Lung (tissue), 11 donors: ENCODE measurements at regions not wholly inside any gene's neighbourhood (a gene's known extent, or its start where the extent isn't known, plus 50 kb on each side); places are given as distances from the start of the nearest gene placed in this dataset.

Experiments
- ATAC-seq: fragments of 200-7000 bp; cut with Tn5 transposase; one replicate; pipeline ENCODE4 v1.9.1; 2020; ENCODE audit warnings: moderate number of reproducible peaks; ENCODE audit not compliant: insufficient read depth, low FRiP score
- DNase-seq, 3 donors: peaks; one replicate each; pipeline ENCODE4 v3.0.0-alpha.2; 2013 to 2017
- H3K27ac ChIP-seq, 2 donors: one replicate each; pipeline ENCODE4 v1.5.1; 2013; ENCODE audit warnings: mild to moderate bottlenecking in 2 of 2, moderate library complexity in 2 of 2, control low read depth in 1 of 2, inconsistent platforms in 1 of 2, low read depth in 1 of 2, low read length in 1 of 2
- H3K27me3 ChIP-seq, 3 donors: one replicate each; pipeline ENCODE4 v1.5.1; 2013; ENCODE audit warnings: low read length in 2 of 3; ENCODE audit not compliant: control insufficient read depth in 3 of 3, insufficient read depth in 3 of 3
- H3K36me3 ChIP-seq, 4 donors: one replicate each; pipeline ENCODE4 v1.5.1; 2013; ENCODE audit warnings: low read length in 4 of 4, mild to moderate bottlenecking in 1 of 4, moderate library complexity in 1 of 4; ENCODE audit not compliant: control insufficient read depth in 4 of 4, insufficient read depth in 4 of 4
- H3K4me1 ChIP-seq, 5 donors: one replicate each; pipeline ENCODE4 v1.5.1; 2013; ENCODE audit warnings: low read length in 5 of 5, mild to moderate bottlenecking in 2 of 5, moderate library complexity in 1 of 5; ENCODE audit not compliant: control insufficient read depth in 5 of 5, insufficient read depth in 5 of 5
- H3K4me3 ChIP-seq: one replicate; pipeline ENCODE4 v1.5.1; 2013; ENCODE audit warnings: mild to moderate bottlenecking, control low read depth, moderate library complexity
- H3K9ac ChIP-seq, 2 donors: one replicate each; pipeline ENCODE4 v1.5.1; 2013; ENCODE audit warnings: low read length in 2 of 2, control low read depth in 1 of 2; ENCODE audit not compliant: insufficient read depth in 1 of 2
- H3K9me3 ChIP-seq, 4 donors: one replicate each; pipeline ENCODE4 v1.5.1; 2013; ENCODE audit warnings: low read length in 3 of 4, mild to moderate bottlenecking in 1 of 4, moderate library complexity in 1 of 4; ENCODE audit not compliant: control insufficient read depth in 4 of 4, insufficient read depth in 3 of 4
- CTCF ChIP-seq: IDR thresholded peaks from 2 replicates; pipeline ENCODE4 v1.5.1; 2012; ENCODE audit warnings: mild to moderate bottlenecking; ENCODE audit errors: control extremely low read depth, extremely low read depth
- whole genome bisulfite sequencing, 2 donors: extraction: QIAGEN DNeasy Blood & Tissue Kit; methylation state at CpG; one replicate each; pipeline ENCODE4 v1.1.7; 2013; 5-methylcytosine and 5-hydroxymethylcytosine counted together
- donor health status: control.
- donor health status: control.
- donor health status: Bipolar disorder and iron deficiency.
- donor health status: healthy.
- donor health status: DM: yes; HTN: yes; CAD: no.

DNA sequence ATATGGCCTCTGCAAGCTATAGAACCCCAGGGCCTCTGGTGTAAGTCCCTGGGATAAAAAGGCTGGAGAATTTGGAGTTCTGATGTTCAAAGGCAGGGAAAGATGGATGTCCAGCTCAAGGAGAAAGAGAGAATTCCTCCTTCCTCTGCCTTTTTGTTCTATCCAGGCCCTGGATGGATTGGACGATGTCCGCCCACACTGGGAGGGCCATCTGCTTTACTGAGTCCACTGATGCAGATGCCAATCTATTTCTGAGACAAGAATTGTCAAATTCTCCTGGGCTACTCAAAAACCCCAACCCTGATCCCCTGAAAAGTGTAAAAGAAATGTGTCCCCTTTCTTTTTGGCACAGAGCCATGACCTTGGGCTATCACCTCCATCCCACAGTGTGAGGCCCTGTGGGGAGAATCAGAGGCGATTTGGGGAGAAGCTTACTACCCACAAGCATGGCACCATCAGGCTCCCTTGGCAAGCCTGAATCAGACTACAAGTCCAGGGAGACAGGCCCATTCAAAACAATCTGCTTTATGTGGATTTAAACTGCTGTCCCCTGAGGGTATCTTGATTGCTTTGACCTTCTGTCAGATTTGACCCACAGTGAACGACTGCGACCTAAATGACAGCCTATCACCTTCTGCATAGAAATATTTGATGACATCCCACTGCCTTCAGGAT, 334.0 kb downstream of the NUAK1 start:
- Histone ChIP-seq H3K27ac (no peak overlapping the region), H3K4me1 (peaks cover 0 to 9% (median 0%) of the 10 kb centered on the region in 5 donors), H3K27me3 (no peaks in the 10 kb centered on the region), H3K9ac (no peak overlapping the region), H3K9me3 (no peaks in the 10 kb centered on the region), H3K4me3 (no peak overlapping the region), H3K36me3 (no peaks in the 10 kb centered on the region)
- no peak for ATAC-seq
- WGBS, 2 donors, result 88 to 89% methylated on average over 5 of the region's 5 CpGs
- no peak for DNase-seq
- no peak for TF ChIP-seq CTCF

GRCh38 chr12:105805730-105806399, 332.9 kb downstream of the NUAK1 start:
- Histone ChIP-seq H3K27ac (no peak overlapping the region), H3K4me3 (no peak overlapping the region), H3K9me3 (no peaks in the 10 kb centered on the region), H3K9ac (no peak overlapping the region), H3K4me1 (peaks cover 0 to 9% (median 0%) of the 10 kb centered on the region in 5 donors), H3K36me3 (no peaks in the 10 kb centered on the region), H3K27me3 (no peaks in the 10 kb centered on the region)
- 93 to 97% methylated on average over 4 of the region's 4 CpGs for WGBS, 2 donors
- no peak for TF ChIP-seq CTCF
- no peak for DNase-seq
- no peak for ATAC-seq

DNA sequence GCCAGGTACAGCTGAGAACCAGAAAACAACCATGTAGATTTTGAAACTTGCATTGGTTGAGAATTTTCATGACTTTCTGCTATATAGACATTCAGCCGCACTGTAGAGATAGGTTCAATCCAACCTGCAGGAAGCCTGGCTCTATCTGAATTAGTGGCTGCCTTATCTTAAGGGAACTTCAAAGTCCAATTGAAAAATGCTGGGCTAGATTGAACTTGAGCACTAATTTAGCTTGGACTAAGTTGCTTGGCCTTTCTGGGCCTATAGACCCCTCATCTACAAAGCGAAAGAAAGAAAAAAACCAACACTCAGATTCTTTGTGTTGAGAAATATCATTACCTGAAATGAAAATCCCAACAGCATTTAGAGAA, 332.4 kb downstream of the NUAK1 start:
- Histone ChIP-seq H3K4me3 (no peak overlapping the region), H3K4me1 (peaks cover 0 to 5% (median 0%) of the 10 kb centered on the region in 5 donors), H3K9ac (no peak overlapping the region), H3K9me3 (no peaks in the 10 kb centered on the region), H3K27me3 (no peaks in the 10 kb centered on the region), H3K36me3 (no peaks in the 10 kb centered on the region), H3K27ac (no peak overlapping the region)
- WGBS, 2 donors, result 92 to 94% methylated on average over 2 of the region's 2 CpGs
- DNase-seq (no peak), ATAC-seq (no peak)
- TF ChIP-seq CTCF, result no peak

DNA sequence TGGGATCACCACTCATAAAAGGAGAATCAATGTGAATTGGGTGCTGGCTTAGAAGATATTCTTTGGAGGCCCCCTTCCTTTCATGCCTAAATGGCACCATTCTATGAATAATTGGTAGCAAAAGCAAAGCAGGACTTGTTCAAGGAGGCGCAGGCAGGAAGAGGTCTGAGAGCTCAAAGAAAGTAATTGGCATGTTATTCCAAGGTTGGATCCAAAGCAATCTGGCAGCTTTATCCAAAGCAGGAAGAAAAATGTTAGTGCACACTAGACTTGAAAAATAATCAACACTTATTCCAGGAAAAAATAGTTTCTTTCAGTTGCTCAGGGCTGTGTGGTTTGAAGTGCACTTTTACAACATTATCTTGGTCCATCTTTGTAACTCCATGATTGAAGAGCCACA, 326.4 kb downstream of the NUAK1 start:
- peaks cover 0 to 2% (median 0%) of the 10 kb centered on the region in 5 donors for H3K4me1 ChIP-seq
- DNase-seq (no peak), ATAC-seq (no peak)
- H3K27me3 ChIP-seq, result no peaks in the 10 kb centered on the region
- H3K9me3 ChIP-seq, result no peaks in the 10 kb centered on the region
- TF ChIP-seq CTCF, result no peak
- H3K9ac ChIP-seq, result no peak overlapping the region
- 74 to 87% methylated on average over 1 of the region's 1 CpG for WGBS, 2 donors
- H3K4me3 ChIP-seq, result no peak overlapping the region
- H3K27ac ChIP-seq, result no peak overlapping the region
- H3K36me3 ChIP-seq, result no peaks in the 10 kb centered on the region
